Left ventricle myocardium inferior (tissue), 1 donor: ENCODE measurements at regions not wholly inside any gene's neighbourhood (a gene's known extent, or its start where the extent isn't known, plus 50 kb on each side); places are given as distances from the start of the nearest gene placed in this dataset.
"Not testable (repeated sequence)": the region's sequence is repeated elsewhere in the genome, so short reads cannot be mapped to it uniquely, and the experiment has no call there.

ENCODE experiments used
- DNase-seq: peaks from one replicate; pipeline ENCODE4 v3.0.0-alpha.2; 2020
- H3K27ac ChIP-seq: fragments of 200-600 bp; replicated peaks from 2 replicates; pipeline ENCODE4 v1.8.0; 2021
- H3K27me3 ChIP-seq: fragments of 200-600 bp; 2 replicates; pipeline ENCODE4 v1.8.0; 2021; ENCODE audit warnings: low read depth
- H3K36me3 ChIP-seq: fragments of 200-600 bp; 2 replicates; pipeline ENCODE4 v1.8.0; 2021
- H3K4me1 ChIP-seq: fragments of 200-600 bp; 2 replicates; pipeline ENCODE4 v1.8.0; 2021
- H3K4me3 ChIP-seq: fragments of 200-600 bp; 2 replicates; pipeline ENCODE4 v1.8.0; 2021; ENCODE audit warnings: mild to moderate bottlenecking, moderate library complexity
- H3K9me3 ChIP-seq: fragments of 200-600 bp; replicated peaks from 2 replicates; pipeline ENCODE4 v1.8.0; 2021
- CTCF ChIP-seq: fragments of 200-600 bp; IDR thresholded peaks from 2 replicates; pipeline ENCODE4 v1.8.0; 2021; ENCODE audit warnings: antibody characterized with exemption, mild to moderate bottlenecking, borderline replicate concordance
- intact Hi-C: fragments of 100-400 bp; cut with micrococcal nuclease; formaldehyde crosslinking; loops from one replicate; pipeline ENCODE4 v1.11.0; 2022
- donor health status: DM: no; HTN: yes; CAD: no; lungs with severe emphysema.

DNA sequence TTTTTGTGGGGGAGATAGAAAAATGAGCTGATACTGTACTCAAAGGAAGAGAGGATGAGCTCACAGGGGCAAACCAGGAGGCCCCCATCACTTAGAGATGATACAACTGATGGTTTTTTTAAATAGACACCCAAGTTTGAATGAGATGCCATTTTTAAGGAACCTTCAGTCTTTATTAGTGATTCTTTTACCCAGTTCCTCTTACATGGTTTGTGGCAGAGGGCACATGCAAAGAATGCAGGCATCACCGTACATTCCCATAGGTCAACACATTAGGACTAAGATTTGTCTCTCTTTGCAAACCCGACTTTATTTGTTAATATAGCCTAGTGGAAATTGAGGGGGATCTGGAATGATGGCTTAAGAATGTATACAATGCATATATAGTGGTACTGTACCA, 250.9 kb downstream of the ASXL3 start:
- Histone ChIP-seq H3K4me1 (no peaks in the 10 kb centered on the region), H3K27me3 (no peaks in the 10 kb centered on the region), H3K27ac (no peak overlapping the region), H3K9me3 (peaks cover 23% of the 10 kb centered on the region), H3K4me3 (no peak overlapping the region), H3K36me3 (no peaks in the 10 kb centered on the region)
- no peak for TF ChIP-seq CTCF
- intact Hi-C loops, result no loop called here
- no peak for DNase-seq

DNA sequence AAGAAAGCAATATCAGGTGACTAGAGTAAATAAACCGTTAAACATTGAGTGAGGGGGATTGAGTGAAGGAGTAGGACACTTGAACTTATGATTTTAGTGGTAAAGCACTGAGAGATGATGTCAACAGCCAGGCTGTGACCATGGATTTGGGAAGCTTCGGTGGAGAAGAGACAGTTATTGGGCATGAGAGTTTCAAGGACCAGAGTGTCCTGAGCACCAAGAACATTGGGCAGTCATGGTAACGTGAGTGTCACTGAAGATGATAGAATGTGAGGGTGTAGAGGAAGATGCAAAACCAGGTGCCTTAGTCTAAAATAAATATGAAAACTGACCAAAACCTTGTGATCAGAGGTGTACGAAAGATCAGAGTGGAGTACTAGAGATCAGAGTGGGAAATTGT, 248.1 kb downstream of the ASXL3 start:
- TF ChIP-seq CTCF, result no peak

DNA sequence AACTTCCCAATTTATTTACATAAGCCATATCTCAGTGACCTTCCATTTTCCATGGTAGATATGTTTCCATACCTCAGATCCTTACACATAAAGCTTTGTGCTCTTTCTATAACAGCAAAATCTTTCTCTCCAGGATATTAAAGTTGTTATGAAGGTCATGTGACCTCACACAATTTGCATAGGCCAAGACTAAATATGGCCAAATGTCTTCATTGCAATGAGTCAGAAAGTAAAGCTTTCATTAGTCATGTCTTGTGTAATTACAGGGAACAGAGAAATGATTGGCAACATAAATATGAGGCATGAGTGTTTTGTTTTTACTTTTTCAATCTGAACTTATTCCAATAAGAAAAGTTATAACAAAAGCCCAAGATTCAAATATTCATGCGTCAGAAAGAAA, 243.5 kb downstream of the ASXL3 start:
- H3K36me3 ChIP-seq, result no peaks in the 10 kb centered on the region
- H3K4me3 ChIP-seq, result no peak overlapping the region
- H3K27me3 ChIP-seq, result peaks cover 4% of the 10 kb centered on the region
- intact Hi-C loops, result no loop called here
- DNase-seq, result no peak
- H3K4me1 ChIP-seq, result no peaks in the 10 kb centered on the region
- H3K27ac ChIP-seq, result no peak overlapping the region
- TF ChIP-seq CTCF, result no peak
- H3K9me3 ChIP-seq, result peaks cover 11% of the 10 kb centered on the region

More for the DNA sequence above, 248.1 kb downstream of the ASXL3 start:
- Histone ChIP-seq H3K4me1 (no peaks in the 10 kb centered on the region), H3K9me3 (peaks cover 4% of the 10 kb centered on the region), H3K4me3 (no peak overlapping the region), H3K36me3 (no peaks in the 10 kb centered on the region), H3K27ac (no peak overlapping the region), H3K27me3 (peaks cover 4% of the 10 kb centered on the region)
- DNase-seq, result no peak
- intact Hi-C loops, result no loop called here

- peaks cover 11% of the 10 kb centered on the region for H3K9me3 ChIP-seq
- H3K4me1 ChIP-seq, result no peaks in the 10 kb centered on the region
- peaks cover 4% of the 10 kb centered on the region for H3K27me3 ChIP-seq
- intact Hi-C loops, result no loop called here
- no peaks in the 10 kb centered on the region for H3K36me3 ChIP-seq
- H3K4me3 ChIP-seq, result no peak overlapping the region
- TF ChIP-seq CTCF, result no peak
- DNase-seq, result no peak
- H3K27ac ChIP-seq, result no peak overlapping the region
Observed at GRCh38 chr18:33820517-33821371, 242.7 kb downstream of the ASXL3 start.

- H3K9me3 ChIP-seq, result peaks cover 11% of the 10 kb centered on the region
- intact Hi-C loops, result not testable (repeated sequence)
Observed at GRCh38 chr18:33819692-33820343, 241.8 kb downstream of the ASXL3 start.

GRCh38 chr18:33818145-33818544, 240.1 kb downstream of the ASXL3 start:
- no peaks in the 10 kb centered on the region for H3K4me1 ChIP-seq
- no peak for DNase-seq
- intact Hi-C loops, result no loop called here
- H3K36me3 ChIP-seq, result no peaks in the 10 kb centered on the region
- no peaks in the 10 kb centered on the region for H3K27me3 ChIP-seq
- peaks cover 11% of the 10 kb centered on the region for H3K9me3 ChIP-seq
- H3K4me3 ChIP-seq, result no peak overlapping the region
- H3K27ac ChIP-seq, result no peak overlapping the region
- TF ChIP-seq CTCF, result no peak

More at GRCh38 chr18:33819692-33820343, 241.8 kb downstream of the ASXL3 start:
- not testable (repeated sequence) for H3K36me3 ChIP-seq, DNase-seq, H3K4me3 ChIP-seq, H3K27me3 ChIP-seq, H3K27ac ChIP-seq, H3K4me1 ChIP-seq
